CD4-positive, alpha-beta T cell treated with Interferon alpha-2 for 1 hour (primary cell): ENCODE measurements at regions not wholly inside any gene's neighbourhood (a gene's known extent, or its start where the extent isn't known, plus 50 kb on each side); places are given as distances from the start of the nearest gene placed in this dataset.

Experiments
- DNase-seq, 2 donors: peaks; one replicate each; pipeline ENCODE4 v3.0.0-alpha.2; 2020 to 2022

GRCh38 chr10:117673230-117674010 lies 130.9 kb downstream of the EMX2 start:
- no peak for DNase-seq

- DNase-seq, result no peak
These were observed 131.7 kb downstream of the EMX2 start for GRCh38 chr10:117674201-117674600.

DNA sequence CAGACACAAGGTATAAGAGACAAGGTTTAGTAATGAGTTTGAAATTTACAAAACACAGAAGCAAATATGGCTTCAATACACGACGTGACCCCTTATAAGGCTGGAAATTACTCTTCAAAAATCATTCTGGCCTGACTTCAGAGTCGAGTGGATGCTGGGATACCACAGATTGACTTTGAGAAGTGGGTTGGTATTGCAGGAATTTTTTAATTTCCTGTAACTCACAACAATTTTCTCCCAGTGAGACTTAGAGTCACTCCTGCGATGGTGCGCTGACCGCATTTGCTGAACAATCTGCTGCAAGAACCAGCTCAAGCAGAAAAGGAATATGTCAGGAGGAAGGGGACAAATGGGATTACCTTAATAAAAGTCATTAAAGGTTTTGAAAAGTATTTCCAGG lies 132.1 kb downstream of the EMX2 start:
- DNase-seq, result no peak

DNA sequence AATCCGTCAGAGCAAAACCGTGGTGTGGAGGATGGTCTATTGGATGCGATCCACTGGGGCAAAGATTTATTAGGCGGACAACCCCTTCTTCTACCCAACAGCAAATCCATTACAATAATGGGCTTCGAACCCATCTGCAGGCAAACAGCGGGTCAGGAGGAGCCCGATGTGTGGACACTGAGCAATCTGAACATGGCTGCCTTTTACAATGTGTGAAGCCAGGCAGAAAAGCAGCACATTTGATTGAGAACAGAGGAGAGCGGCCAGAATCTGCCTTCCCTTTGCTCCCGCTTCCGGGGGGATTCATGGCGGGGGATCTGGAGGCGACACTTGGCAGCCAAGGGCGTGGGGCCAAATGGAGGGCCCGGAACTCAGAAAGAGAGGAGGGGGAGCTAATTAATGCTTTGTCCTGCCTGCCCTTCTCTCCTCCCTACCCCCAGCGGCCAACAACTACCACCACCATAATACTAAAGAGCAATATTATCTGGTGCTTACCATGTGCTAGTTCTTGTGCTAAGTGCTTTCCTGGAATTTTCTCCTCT lies 133.0 kb downstream of the EMX2 start:
- DNase-seq, result no peak

DNA sequence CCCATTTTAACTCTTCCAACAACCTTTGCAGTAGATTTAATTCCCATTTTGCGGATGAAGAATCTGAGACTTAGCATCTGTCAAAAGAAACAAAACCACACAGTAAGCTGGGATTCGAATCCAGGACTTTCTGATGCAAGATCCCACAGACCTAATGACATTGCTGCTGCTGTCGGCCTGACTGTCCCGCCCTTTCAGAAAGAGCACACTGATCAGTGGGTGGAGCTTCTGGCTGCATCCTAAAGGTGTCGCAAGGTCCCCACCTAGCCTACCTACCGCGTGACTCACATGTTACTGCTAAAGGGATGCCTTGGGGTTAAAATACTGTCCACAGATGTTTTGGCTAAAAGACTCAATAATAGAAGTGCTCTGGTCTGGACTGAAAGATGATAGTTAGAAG lies 134.7 kb downstream of the EMX2 start:
- DNase-seq, result no peak

GRCh38 chr10:117677890-117678500 lies 135.4 kb downstream of the EMX2 start:
- DNase-seq, result no peak

DNA sequence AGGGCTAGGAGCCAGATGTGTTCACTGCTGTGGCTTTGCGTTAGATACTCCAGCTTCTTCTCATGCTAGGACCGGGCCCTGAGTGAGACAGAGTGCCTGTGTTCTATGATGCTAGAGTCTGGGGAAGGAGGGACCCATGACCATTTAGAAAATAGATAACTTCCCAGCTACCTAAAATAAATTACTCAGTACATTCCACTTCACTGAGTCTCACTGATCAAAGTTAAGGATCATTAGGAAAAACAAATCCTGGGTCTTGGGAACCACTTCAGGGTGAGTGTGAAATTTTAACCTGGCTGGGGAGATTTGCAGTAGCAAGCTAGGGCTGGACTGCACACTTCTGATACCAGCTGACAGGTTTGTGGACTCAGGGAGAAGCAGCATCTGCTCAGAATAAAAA lies 138.1 kb downstream of the EMX2 start:
- DNase-seq, result no peak

GRCh38 chr10:117681104-117681503 lies 138.6 kb downstream of the EMX2 start:
- DNase-seq, result no peak

GRCh38 chr10:117684046-117684610 lies 141.6 kb downstream of the EMX2 start:
- DNase-seq, result no peak

DNA sequence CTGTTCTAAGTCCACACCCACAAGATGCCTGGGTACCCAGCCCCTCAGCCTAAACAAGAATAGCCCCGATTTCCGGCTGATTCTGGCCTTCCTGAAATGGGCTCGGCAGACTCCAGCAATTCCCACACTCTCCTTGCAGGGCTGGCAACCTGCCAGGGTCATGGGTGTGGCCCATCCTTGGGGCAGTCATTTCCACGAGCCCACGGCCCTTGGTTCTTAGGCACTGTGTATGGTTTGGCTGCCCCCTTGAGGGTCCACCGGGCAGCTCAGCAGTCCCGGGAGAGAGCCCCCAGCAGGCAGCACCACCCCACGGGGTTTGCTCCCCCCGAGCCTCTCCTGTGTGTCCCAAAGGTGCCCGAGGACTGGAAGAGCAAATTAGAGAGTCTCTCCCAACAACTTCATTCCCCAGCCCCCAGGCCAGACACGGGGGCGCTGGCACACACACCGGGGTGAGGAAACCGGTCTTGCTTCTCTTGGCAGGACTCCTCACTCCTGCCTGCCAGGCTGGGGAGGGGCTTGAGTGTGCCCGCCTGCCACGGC lies 142.2 kb downstream of the EMX2 start:
- DNase-seq, result no peak

DNA sequence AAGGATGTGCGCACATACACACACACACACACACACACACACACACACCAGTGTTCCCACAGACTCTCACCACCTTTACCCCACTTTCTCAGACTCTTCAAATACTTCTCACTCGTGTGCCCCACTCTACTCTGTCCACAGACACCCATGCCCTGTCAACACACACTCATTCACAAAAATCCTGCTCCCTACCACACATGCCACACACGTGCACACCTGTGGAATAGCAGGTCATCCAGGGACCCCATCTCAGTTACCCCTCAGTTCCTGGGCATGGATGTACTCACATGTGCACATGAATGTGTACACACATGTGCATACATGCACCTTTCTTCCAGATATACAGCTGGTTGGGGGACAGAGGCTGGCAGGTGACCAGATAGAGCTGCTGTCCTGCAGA lies 142.9 kb downstream of the EMX2 start:
- DNase-seq, result no peak

DNA sequence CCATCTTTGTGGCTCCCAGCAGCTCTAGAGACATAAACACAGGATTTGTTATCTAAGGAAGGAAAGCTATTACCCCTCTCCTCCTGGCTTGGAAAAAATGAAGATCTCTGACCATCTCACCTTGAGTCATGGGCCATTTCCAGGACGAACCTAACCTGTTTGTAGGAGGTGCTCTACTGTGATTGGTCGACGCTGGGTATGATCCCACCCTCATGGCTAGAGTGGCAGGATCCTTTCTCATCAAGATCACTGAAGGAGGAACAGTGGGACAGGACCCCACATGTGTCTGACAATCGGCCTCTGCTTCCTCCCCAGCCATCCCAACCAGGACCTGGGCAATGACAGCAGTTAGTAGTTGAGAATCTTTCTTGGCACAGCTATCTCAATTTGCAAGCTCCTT lies 144.1 kb downstream of the EMX2 start:
- DNase-seq, result no peak

GRCh38 chr10:117688358-117688757 lies 145.8 kb downstream of the EMX2 start:
- no peak for DNase-seq

DNA sequence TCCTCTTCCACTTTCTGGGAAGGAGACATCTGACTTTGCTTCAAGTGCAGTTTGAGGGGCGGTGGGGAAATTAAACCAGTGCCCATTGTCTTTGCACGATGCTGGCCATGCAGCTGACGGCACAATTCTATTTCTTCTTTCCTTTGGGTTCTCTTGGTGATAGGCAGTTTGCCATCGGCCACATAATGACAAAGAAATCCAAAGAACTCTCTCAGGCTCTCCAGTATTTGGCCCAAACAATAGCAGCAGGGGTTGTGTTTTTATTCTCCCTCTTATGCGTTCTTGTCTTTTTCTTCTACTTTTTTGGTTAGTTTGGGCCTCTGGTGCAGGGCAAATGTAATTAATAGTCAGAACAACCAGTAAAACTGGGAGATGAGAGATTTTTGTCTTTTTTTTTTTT lies 147.0 kb downstream of the EMX2 start:
- no peak for DNase-seq

DNA sequence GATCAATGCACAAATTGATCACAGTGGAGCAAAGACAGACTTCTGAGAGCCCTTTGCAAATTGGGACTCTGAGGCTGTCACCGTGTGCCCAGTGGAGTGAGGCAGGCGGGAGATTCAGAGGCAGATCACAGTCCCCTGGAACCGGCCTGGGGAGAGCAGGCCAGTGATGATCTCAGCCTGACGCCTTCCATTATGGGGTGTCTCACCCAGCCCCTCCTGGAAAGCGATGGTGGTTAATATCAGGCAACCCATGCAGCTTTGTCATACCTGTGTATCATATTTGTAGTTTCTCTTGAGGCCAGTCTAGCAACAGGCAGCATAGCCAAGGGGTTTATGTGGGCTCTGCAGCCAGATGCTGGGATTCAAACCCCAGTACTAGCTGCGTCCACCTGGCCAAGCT lies 147.8 kb downstream of the EMX2 start:
- no peak for DNase-seq

DNA sequence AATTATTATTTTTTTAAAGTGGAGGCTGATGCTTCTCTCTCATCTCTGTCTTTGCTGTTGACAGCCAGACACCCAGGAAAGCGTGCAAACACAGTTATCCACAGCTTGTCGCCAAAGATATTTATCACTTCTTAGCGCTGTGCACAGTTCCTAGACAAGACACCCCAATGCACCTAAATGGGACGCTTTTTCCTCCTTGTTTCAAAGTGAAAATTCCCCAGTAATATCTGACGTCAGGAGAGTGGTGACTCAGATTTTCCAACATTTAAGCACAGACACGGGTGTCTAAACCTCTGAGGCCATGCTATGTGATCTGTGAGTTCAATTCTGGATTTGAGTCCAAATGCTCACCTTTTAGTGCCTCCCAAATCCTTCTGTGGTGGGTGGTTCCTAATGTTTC lies 151.6 kb downstream of the EMX2 start:
- DNase-seq, result no peak

- DNase-seq, result no peak
These were observed 154.9 kb downstream of the EMX2 start for GRCh38 chr10:117697402-117697801.

GRCh38 chr10:117698809-117699208 lies 156.3 kb downstream of the EMX2 start:
- DNase-seq, result no peak

- DNase-seq, result no peak
These were observed 157.0 kb downstream of the EMX2 start for GRCh38 chr10:117699436-117700075.

GRCh38 chr10:117710181-117710798 lies 167.7 kb downstream of the EMX2 start:
- no peak for DNase-seq

GRCh38 chr10:117716889-117717288 lies 174.3 kb downstream of the EMX2 start:
- no peak for DNase-seq

DNA sequence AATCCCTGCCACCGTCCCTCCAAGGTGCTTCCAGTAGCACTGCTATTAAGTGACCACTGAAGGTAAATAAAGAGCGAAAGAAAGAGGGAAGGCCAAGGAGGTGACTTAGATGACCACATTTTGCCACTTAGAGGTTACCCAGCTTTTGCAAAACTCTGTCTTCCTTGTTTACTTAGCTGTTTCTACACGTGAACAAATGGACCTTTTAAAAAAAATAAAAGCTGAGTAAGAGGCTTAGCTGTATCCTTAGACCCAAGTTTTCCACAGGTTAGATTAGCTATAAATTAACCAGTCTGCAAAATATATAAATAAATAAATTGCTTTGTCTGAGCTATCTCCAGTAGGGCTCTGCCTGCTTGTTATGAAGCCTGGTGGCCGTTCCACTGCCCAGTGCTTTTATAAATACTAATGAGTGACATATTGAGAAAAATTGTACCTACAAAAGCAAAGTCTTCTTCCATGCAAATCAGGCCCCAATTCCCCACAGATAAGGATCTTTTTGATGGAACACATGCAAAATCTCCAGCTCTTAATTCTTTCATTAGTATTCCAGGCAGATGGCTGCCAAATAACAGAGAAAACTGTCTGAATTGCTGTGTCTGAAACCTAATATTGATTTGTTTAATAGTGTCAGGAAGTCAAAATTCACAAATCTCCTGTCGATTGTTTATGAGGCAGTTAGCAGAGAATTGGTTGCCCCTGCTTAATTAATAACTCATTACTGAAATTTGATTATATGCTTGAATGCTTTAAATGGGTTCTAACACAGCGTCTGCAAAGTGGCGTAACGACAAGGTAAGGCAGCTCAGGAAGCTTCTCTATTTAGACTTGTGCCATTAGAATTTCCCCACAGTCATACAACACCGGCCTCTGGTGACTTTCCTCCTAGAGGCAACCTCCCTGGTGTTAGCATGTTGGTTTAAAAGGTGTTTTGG lies 176.7 kb downstream of the EMX2 start:
- no peak for DNase-seq
